Testis (tissue), 2 donors: ENCODE measurements at regions not wholly inside any gene's neighbourhood (a gene's known extent, or its start where the extent isn't known, plus 50 kb on each side); places are given as distances from the start of the nearest gene placed in this dataset.

Source experiments
- POLR2A ChIP-seq: fragments of 450-650 bp; IDR thresholded peaks from one replicate; pipeline ENCODE4 v1.6.1; 2017; ENCODE audit warnings: antibody characterized with exemption, mild to moderate bottlenecking, moderate library complexity
- TF ChIP-seq, protein P1 (sequence below), 3 experiments: fragments of 450-650 bp in 2 of 3; fragments of 200-600 bp in 1 of 3; sonication (generic) in 1 of 3; IDR thresholded peaks; one replicate each; pipeline ENCODE4 v1.5.1; 2016 to 2019; ENCODE audit warnings: antibody characterized with exemption in 3 of 3, mild to moderate bottlenecking in 2 of 3, moderate library complexity in 1 of 3

DNA sequence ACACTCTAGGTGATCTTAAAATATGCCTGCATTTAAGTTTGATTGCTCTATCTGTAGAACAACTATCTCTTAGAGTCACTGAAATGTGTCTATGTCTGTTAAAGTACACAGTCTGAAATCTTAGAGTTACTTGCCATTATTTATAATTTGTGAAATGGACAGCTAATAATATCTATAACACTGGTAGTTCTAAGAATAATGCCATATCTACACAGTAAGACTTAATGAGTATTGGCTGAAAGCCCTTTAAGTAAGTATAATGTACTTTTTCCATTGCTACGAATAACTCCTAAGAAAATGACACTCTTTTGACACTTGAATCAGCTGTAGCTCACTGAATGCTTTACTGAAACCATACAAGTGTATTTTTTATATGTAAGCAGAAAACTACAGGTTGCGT is 567.4 kb upstream of the PCDH15 start:
- TF ChIP-seq POLR2A = no peak
- TF ChIP-seq, protein P1, sequence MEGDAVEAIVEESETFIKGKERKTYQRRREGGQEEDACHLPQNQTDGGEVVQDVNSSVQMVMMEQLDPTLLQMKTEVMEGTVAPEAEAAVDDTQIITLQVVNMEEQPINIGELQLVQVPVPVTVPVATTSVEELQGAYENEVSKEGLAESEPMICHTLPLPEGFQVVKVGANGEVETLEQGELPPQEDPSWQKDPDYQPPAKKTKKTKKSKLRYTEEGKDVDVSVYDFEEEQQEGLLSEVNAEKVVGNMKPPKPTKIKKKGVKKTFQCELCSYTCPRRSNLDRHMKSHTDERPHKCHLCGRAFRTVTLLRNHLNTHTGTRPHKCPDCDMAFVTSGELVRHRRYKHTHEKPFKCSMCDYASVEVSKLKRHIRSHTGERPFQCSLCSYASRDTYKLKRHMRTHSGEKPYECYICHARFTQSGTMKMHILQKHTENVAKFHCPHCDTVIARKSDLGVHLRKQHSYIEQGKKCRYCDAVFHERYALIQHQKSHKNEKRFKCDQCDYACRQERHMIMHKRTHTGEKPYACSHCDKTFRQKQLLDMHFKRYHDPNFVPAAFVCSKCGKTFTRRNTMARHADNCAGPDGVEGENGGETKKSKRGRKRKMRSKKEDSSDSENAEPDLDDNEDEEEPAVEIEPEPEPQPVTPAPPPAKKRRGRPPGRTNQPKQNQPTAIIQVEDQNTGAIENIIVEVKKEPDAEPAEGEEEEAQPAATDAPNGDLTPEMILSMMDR (IDR thresholded peaks at IDR 0.05) = no peak
